ENCODE measurements at regions not wholly inside any gene's neighbourhood (a gene's known extent, or its start where the extent isn't known, plus 50 kb on each side); places are given as distances from the start of the nearest gene placed in this dataset.

- no peak for DNase-seq
Observed at GRCh38 chr7:106776618-106777347, 88.3 kb upstream of the PIK3CG start.

- no peak for DNase-seq
Observed at GRCh38 chr7:106777674-106778299, 87.3 kb upstream of the PIK3CG start.

- DNase-seq = no peak
Observed at GRCh38 chr7:106778656-106779250, 86.3 kb upstream of the PIK3CG start.

- DNase-seq = peak; percentile 17 to 38
Observed at GRCh38 chr7:106779877-106780276, 85.2 kb upstream of the PIK3CG start.

DNA sequence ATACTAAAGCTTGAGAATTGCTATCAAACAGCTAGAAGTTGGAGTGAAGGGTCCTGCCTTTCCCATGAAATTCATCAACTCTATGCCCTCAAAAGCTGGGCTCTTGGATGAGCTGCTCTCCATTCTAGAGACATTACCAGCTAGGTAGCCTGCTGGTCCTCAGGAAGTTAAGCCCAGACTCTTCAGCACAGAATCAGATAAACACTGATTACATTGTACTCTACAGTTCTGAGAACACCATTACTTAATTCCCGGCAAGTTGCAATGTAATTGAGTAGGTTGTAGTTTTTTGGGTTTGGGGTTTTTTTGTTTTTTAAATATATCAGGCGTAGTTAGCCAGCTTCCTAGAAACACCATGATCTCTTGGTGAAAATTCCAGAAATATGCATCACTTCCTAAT lies 84.1 kb upstream of the PIK3CG start:
- DNase-seq = no peak

DNA sequence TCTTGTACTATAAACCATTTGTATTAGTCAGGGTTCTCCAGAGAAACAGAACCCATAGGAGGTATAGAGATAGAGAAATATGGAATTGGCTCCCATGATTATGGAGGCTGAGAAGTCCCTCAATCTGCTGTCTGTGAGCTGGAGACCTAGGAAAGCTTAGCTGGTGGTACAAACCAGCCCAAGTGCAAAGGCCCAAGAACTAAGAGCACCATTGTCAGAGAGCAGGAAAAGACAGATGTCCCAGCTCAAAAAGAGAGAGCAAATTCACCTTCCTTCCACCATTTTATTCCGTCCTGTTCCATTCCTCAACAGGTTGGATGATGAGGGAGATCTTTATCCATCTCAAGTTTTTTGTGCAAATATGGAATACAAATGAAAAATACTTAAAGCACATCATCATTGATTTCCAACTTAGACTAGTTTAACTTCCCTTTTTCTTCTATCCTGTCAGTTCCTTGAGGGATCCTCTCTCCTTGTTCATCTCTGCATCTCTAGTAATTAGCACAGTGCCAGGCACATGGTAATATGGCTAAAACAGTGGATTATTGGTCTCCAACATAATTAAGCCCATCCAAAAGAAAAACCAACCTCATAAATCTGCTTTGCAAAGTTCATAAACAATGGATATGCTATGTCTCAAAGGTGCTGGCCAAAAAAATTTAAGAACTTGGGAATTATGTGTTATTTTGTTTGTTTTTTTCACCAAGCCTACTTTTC lies 83.1 kb upstream of the PIK3CG start:
- no peak for DNase-seq

DNA sequence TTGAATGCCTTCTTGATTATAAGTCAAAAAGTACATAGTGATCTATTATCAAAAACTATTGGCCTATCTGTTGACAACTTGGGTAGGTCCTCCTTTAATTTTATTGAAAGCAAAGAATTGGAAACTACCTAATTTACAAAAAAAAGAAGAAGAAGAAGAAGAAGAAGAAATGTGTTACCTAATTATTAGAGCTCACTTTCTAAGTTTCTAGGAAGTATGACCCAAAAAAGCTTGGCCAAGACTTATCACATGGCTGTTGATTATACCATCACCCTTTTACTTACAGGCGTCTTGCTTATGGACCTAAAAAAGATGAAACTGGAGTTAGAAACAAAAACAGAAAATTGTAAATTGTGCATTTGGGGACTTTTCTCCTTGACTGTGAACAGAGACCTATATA lies 81.8 kb upstream of the PIK3CG start:
- no peak for DNase-seq

DNA sequence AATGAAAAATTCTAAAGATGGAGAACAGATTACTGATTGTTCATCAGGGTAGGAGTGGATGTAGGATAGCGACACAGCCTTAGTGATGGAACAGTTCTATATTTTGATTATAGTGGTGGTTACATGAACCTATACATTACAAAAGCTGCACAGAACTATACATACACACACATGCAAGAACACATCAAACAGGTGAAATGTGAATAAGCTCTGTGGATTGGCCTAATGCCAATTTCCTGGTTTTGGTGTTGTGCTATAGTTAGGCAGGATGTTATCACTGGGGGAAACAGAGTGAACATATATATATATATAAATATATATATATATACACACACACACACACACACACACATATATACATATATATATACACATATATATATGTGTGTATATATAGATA lies 76.4 kb upstream of the PIK3CG start:
- DNase-seq = no peak

DNA sequence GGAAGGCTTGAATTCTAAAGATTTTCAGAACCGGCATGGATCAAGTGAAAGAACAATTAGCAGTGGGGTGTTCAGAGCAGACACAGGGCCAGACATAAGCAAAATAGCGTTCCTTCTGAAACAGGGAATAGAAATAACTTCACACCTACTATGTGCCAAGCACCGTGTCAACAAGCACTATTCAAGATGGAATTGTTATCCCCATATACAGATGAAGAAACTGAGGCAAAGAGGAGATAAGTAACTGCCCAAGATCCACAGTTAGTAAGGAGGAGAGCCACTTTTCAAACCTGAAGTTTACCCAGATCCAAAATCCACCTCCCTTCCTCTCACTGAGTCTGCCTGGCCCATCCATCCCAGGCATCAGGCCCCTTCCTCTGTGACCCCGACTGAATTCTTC lies 73.6 kb upstream of the PIK3CG start:
- no peak for DNase-seq

GRCh38 chr7:106792233-106792926 lies 72.7 kb upstream of the PIK3CG start:
- DNase-seq = no peak

DNA sequence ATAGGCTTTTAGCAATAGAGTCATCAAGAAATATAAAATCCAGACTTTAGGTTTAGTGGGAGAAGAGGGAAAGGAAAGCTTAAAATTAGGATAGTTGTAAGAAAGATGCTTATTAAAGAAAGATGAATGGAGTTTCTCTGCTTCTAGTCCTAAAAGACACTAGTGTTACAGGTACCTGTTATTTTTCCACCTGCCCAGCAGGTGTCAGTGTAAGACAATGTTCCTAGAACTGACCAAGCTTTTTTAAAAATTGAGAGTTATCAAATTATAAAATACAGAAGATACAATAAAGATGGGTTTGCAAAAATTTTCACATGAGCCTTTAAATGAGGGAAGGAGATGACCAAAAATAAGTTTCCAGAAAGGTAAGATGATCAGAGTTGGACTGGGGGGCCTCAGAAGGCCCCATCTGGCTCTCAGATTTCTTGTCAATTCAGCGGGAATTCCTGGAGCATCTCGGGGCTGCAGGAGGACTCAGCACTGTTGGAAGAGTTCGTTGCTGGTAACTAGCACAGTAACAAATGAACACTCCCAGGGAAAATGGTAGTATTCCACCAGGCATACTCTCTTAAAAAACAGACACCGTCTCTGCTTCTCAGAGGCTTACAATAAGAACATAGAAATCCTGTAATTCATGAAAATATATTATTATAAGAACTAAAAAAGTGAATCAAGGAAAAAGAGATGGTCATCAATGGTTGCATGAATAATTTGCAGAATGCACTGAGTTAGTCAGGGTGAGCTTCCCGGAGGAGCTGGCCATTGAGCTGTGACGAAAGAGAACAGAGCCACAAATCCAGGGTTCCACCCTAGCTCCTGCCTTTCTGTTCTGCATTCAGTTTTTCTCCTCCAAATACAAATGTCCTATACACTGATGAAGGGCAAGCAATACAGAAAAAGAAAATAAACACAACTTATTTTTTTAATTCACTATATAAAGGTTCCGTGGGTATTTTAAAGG lies 71.8 kb upstream of the PIK3CG start:
- DNase-seq = peak in 1 of 2 experiments; percentile 19

GRCh38 chr7:106794276-106795083 lies 70.6 kb upstream of the PIK3CG start:
- no peak for DNase-seq

GRCh38 chr7:106795084-106795876 lies 69.8 kb upstream of the PIK3CG start:
- no peak for DNase-seq

- DNase-seq = no peak
Observed at GRCh38 chr7:106795877-106796231, 69.2 kb upstream of the PIK3CG start.

DNA sequence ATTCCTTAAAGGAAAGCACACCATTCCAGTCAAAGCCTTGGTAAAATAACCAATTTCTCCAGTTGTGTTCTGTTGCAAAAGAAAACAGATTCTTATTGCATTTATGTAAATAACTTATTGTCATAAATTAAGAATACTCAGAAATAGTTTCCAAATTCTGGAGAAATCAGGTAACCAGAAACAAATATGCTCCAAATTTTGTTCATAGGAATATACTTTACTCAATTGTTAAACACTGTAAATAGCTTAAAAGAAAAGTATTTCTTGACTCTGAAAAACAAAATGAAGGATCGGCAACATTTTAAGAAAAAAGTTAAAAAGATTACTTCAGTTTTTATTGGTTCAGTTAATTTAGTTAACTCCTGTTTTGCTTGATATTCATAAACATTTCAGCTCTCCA lies 67.1 kb upstream of the PIK3CG start:
- no peak for DNase-seq

GRCh38 chr7:106802589-106802988 lies 62.5 kb upstream of the PIK3CG start:
- no peak for DNase-seq

- no peak for DNase-seq
Observed at GRCh38 chr7:106806556-106806955, 58.5 kb upstream of the PIK3CG start.

DNA sequence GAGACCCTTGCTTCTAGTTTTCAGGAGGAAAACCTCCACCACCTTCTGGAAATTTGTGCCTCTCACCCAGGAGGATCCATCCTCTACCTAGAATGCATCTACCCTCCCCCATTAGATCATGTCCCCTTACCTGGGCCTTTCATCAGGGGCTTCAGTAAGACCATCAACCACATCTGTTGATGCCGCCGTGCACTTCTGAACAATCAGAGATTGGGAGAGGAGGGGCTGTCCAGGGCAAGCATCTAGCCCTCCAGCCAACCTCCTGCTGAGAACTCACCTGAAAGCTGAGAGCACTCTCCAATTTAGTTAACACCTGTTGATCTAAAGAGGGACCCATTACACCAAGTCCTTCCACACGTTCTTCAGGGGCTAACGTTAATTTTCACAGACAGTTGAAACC lies 57.6 kb upstream of the PIK3CG start:
- no peak for DNase-seq

GRCh38 chr7:106808967-106809635 lies 56.0 kb upstream of the PIK3CG start:
- no peak for DNase-seq

DNA sequence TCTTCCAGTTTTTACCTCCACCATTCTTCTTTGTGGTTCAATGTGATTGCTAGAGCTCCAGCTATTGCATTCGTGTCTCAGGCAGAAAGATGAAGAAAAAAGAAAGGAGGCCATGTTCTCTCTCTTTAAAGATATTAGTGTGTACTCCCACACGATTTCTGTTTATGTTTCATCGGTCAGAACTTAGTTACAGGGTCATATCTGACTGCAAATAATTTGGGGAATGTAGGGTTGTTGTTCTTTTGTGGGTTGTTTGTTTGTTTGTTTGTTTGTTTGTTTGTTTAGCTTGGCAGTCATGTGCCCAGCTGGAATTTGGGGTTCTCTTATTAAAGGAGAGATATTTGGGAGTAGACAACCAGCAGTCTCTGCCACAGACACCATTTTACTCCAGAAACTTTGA lies 53.6 kb upstream of the PIK3CG start:
- DNase-seq = no peak

All from SW 1271 (cell line).